Stimulated activated CD4-positive, alpha-beta T cell treated with anti-CD3 and anti-CD28 coated beads, Interleukin-12 subunit alpha, Interleukin-12 subunit beta, amount 100 ng/mL, for 24 hours (primary cell): ENCODE measurements at regions not wholly inside any gene's neighbourhood (a gene's known extent, or its start where the extent isn't known, plus 50 kb on each side); places are given as distances from the start of the nearest gene placed in this dataset.
"Not testable (repeated sequence)": the region's sequence is repeated elsewhere in the genome, so short reads cannot be mapped to it uniquely, and the experiment has no call there.

Experiments used
- DNase-seq, 2 experiments: peaks; one replicate each; pipeline ENCODE4 v3.0.0-alpha.2; 2020; ENCODE audit warnings: low read depth in 2 of 2

DNA sequence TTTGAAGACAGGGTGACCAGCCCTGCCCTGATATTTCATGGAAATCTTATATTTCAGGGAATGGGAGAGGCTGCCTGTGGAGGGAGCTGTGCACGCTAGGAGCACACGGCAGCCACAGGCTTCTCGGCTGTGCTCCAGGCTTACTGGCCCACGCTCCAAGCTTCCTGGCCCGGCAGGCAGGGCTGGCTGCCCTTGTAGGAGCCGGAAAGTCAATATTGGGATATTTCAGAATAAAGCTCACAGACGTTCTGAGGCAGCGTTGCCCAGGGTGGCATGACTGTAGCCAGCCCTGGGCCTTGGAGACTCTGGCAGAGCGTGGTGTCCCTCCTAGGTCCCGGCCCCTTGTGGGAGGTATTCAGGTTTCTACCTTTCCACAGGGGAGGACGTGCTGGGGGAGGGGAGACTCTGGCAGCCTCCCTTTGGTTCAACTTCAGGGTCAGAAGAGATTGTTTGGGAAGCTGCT, 95.6 kb downstream of the NPIPB11 start:
- DNase-seq: no peak

DNA sequence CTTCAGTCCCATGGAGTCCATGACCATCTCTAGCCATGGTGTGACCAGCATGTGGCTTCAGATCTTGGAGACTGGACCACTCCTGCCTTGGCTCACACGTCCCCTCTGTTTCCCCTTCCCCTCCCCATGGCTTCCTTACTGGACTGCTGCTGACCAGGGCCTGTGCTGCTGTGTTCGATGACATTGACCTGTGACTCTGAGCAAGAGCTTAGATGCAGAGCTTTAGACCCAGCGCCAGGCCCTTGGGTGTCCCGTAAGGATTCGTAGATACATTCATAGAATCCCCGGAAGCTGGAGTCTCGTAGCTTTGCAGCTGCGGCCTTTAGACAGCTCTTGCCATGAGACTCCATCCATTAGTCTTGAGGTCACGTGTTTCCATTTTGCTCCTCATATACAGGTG, 96.3 kb downstream of the NPIPB11 start:
- not testable (repeated sequence) for DNase-seq

GRCh38 chr16:29309601-29310000, 96.9 kb downstream of the NPIPB11 start:
- not testable (repeated sequence) for DNase-seq

DNA sequence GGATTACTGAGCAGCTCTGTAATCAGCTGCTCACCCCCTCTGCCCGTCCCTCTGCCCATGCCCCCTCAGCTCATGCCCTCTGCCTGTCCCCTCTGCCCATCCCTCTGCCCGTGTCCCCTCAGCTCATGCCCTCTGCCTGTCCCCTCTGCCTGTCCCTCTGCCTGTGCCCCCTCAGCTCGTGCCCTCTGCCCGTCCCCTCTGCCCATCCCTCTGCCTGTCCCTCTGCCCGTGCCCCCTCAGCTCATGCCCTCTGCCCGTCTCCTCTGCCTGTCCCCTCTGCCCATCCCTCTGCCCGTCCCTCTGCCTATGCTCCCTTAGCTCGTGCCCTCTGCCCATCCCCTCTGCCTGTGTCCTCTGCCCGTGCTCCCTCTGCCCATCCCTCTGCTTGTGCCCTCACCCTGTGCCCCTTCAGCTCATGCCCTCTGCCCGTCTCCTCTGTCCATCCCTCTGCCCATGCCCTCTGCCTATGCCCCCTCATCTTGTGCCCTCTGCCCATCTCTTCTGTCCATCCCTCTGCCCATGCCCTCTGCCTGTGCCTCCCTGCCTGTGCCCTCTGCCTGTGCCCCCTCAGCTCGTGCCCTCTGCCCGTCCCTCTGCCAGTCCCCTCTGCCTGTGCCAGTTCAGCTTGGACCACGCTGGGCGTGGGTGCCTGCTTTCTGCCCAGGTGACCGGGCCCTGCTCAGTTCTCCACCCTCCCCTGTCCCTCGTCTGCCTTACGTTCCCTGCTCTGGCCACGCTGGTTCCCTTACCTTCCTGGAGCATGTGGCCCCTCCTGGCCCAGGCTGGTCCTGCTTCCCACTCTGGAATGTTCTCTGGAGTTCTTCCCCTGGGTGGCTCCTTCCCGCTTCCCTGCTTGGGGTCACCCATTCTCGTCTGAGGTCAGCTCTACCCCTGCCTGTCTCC, 97.6 kb downstream of the NPIPB11 start:
- DNase-seq: no peak

DNA sequence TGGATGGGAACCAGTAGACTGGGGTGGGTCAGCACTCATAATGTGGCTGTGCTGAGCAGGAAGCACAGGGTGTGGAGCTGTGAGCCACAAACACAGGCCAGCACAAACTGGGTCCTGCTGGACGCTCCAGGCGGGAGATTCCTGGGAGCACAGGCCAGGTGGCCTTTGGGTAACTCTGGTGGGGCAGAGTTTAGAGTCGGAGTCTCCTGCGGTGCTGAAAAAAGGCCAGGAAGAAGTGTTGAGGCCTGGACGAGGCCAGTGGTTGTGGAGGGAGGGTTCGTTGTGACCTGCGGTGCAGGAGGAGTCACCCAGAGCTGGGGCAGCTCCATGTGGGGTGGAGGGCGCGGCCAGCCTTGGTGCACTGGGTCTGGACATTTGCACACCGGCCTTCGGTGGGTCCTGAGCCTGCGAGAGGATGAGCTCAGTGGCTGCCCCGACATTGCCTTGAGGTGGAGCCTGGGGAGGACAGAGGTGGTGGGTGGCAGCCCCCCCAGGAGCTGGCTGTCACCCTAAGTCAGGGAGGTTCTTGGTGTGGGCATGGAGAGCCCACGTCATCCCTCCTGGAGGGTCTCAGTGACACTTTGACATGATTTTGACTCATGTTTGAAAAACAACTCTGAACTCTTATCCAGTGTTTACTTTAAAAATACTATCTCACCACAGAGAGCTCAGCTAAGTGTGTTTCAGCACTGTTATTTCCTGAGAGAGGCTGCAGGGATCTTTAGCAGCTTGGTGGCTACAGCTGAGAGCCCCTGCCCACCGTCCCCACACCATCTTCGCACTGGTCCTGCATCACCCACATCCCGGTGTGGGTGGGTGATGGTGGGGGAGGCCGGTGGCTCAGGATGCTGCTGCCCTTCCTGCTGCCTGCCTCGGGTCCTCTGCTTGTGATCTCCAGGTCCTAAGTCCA, 98.7 kb downstream of the NPIPB11 start:
- no peak for DNase-seq

DNA sequence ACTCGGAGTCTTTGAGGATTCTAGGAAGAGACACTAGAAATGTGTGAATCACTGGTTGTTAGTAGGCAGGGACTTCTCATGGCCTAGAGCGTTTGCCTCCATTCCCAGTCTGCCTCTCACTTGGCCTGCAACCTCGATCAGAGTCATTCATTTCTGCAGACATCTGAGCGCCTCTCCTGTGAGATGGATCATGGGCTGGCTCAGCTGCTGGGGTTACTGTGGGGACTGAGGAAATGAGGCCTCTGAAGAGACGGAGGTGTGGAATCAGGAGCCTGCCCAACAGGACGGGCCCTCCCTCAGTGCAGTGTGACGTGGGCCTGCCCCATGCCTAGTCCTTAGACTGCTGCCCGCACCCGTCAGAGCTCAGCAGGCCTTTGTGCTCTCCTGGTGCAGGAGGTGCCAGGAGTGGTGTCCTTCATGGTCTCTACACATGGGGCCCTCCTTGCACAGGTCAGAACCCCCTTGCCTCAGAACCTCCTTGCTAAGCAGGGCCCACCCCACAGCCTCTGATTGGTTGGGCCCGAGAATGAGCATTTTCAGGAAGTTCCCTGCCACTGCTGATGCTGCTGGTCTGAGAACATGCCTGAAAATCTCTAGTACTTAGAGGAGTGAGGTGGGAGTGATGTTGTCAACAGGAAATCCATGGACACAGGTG, 99.4 kb downstream of the NPIPB11 start:
- DNase-seq: no peak

DNA sequence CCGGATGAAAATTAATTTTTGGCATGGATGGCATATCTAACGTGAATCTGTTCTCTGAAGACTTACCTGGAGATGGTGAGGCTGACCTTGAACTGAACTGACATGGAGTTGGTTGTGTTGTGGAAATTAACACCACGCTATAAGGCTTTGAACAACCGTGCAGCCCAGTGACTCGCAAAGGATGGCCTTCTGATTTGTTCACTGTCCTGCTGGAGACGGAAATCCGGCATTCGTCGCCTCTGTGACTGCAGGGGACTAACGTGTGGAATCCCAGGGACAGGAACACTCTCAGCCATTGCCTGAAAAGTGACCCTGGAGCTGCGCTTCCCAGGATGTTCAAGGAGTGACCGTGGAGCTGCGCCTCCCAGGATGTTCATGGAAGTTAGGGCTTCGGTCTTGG, 100.3 kb downstream of the NPIPB11 start:
- DNase-seq: no peak

- DNase-seq: not testable (repeated sequence)
Measured at GRCh38 chr16:29305018-29305417, 101.5 kb downstream of the NPIPB11 start.

- DNase-seq: no peak
Measured at GRCh38 chr16:29304251-29304650, 102.3 kb downstream of the NPIPB11 start.

DNA sequence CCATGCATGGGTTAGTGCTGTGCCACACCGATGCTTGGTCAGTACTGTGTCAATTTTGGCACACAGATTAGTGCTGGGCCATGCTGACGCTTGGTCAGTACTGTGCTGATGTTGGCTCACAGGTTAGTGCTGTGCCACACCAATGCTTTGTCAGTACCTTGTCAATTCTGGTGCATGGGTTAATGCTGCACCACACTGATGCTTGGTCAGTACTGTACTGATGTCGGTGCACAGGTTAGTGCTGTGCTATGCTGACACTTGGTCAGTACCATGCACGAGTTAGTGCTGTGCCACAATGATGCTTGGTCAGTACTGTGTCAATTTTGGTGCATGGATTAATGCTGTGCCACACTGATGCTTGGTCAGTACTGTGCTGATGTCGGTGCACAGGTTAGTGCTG, 103.0 kb downstream of the NPIPB11 start:
- DNase-seq: no peak

GRCh38 chr16:29302976-29303375, 103.5 kb downstream of the NPIPB11 start:
- no peak for DNase-seq

GRCh38 chr16:29302433-29302832, 104.1 kb downstream of the NPIPB11 start:
- not testable (repeated sequence) for DNase-seq

DNA sequence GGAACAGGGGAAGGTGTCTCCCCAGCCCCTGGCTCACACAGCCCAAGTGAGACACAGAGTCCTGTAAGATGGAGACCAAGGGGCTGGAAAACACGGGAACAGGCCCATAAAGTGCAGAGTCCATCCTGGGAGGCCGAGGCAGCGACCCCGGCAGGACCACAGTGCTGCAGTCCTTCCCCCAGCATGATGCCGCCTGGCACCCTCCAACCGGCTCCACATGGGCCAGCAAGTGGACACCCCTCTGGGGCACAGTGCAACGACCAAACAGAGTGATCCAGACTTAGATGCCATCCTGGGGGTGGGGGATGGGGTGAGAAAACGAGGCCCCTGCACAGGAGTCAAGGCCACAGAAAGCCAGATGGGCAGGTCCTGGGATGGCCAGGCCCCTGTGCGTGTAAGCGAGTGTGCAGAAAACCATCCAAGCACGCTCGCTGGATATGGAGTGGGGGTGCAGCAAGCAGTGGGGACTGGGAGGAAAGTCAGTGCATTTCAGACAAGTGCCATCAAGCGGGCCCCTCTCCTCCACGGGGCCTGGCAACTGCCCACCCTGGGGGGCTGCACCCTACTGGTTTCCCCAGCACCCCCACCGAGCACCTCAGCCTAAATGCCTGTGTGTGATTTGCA, 104.7 kb downstream of the NPIPB11 start:
- not testable (repeated sequence) for DNase-seq

DNA sequence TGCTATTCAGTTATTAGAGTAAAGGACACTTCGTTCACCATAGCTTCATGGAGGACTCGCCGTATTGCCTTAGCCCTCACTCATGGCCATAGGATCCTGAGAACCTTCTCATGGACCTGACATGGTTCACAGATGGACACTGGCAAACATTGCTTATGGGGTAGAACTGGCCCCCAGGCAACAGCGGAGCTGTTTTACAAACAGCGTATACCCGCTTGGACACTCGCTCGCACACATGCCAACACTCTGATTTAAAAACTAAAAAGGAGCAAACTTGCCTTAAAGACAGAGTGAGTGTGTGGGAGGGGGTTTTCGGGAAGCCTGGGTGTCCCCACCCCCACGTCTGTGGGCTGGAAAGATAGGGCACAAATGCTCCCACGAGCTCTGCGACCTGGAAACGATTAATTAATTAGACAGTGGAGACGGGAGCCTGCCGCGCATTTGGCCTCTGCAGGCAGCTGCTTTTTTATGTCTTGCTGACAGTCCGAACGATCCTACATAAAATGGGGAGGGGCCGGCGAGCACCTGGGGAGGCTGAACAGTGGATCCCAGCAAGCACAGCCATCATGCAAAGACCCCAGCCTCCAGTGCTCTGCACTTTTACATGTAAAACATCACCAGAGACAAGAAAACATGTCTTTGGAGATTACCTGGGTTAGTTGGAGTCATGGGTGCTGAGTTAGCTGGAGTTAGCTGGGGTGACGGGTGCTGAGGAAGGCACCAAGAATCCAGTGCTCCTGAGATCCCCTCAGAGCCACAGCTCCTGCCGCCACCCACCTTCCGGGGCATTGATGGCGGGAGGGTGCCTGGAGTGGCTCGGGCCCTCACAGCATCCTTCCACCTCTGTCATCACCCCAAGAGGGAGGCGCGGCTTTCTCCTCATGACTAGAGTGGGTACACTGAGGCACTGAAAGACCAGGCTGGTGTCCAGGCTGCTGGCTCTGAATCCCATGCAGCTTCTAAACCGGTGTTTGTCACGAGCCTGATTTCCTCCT, 105.7 kb downstream of the NPIPB11 start:
- DNase-seq: not testable (repeated sequence)

DNA sequence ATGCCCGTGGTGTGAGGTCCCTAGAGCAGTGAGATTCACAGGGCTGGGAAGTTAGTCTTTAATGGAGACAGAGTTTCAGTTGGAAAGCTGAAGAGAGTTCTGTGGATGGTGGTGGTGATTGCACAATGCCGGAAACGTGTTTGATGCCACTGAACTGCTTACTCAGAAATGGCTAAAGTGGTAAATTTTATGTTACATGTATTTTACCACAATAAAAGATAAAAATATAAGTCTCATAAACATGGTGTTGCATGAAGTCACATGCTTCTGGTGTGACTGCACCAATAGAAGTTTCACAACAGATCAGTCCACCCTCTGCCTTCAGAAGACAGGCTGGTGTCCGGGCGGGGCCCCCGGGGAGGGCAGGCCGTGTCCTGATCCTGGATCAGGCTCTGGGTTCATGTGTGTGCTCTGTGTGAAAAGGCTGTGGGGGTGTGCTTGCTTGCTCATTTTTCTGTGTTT, 106.5 kb downstream of the NPIPB11 start:
- DNase-seq: not testable (repeated sequence)

- DNase-seq: not testable (repeated sequence)
Measured at GRCh38 chr16:29298997-29299396, 107.5 kb downstream of the NPIPB11 start.

GRCh38 chr16:29298307-29298706, 108.2 kb downstream of the NPIPB11 start:
- DNase-seq: not testable (repeated sequence)

- not testable (repeated sequence) for DNase-seq
Measured at GRCh38 chr16:29297809-29298177, 108.7 kb downstream of the NPIPB11 start.

DNA sequence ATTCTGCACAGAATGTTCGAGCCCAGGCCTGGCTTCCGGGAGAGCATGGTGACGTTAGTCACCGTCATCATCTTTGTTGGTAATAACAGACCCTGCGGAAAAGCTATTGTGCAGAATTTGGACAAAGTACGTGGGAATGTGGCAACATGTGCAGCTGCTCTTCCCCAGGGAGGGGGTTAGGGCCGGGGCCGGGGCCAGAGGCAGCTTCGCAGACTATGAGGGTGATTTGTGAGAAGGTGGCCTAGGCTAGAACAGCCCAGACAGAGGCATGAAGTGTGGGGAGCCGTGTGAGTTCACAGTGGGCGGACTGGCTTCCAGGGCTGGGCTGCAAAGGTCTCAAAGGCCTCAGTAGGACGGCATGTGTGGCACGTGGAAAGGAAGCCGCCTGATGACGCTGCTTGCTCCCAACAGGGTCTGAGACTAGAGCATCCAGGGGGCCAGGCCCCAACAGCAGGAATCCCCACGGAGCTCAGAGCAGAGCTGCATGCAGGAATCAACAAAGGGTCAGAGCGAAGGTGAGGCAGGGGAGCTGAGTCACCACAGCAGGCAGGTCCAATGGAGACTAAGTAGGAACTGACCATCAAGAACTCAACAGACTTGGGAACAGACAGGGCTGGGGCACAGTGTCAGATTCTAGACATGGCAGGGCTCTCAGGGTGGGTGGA, 109.2 kb downstream of the NPIPB11 start:
- DNase-seq: not testable (repeated sequence)
